ENCODE measurements at regions not wholly inside any gene's neighbourhood (a gene's known extent, or its start where the extent isn't known, plus 50 kb on each side); places are given as distances from the start of the nearest gene placed in this dataset.
A peak's percentile ranks its signal among the peaks of the same experiment; 100 is the strongest.

DNA sequence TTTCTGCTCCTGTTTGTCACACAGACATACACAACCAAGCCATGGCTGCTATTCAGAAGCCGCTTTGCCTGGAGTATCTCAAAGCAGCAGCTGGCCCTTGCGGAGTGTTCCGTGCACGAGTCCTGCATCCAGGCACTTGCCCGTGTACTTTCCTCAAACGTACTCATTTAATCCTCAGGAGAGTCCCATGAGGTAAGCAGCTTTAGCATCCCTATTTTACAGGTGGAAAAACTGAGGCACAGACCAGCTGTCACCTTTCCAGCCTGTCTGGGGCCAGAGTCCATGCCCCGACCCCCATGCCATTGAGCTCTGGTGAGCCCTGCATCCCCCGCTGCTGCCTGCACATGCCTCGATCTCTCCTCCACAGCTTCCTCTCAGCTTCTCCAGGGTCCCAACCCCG is 130.0 kb downstream of the ERMARD start:
- intact Hi-C loops (cut with DNase I): no loop called here
- TF ChIP-seq, protein P1, sequence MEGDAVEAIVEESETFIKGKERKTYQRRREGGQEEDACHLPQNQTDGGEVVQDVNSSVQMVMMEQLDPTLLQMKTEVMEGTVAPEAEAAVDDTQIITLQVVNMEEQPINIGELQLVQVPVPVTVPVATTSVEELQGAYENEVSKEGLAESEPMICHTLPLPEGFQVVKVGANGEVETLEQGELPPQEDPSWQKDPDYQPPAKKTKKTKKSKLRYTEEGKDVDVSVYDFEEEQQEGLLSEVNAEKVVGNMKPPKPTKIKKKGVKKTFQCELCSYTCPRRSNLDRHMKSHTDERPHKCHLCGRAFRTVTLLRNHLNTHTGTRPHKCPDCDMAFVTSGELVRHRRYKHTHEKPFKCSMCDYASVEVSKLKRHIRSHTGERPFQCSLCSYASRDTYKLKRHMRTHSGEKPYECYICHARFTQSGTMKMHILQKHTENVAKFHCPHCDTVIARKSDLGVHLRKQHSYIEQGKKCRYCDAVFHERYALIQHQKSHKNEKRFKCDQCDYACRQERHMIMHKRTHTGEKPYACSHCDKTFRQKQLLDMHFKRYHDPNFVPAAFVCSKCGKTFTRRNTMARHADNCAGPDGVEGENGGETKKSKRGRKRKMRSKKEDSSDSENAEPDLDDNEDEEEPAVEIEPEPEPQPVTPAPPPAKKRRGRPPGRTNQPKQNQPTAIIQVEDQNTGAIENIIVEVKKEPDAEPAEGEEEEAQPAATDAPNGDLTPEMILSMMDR (IDR thresholded peaks at IDR 0.05): no peak
- no peaks in the 10 kb centered on the region for H3K9me3 ChIP-seq
- no peaks in the 10 kb centered on the region for H3K36me3 ChIP-seq
- H3K4me1 ChIP-seq: no peaks in the 10 kb centered on the region
- DNase-seq (no peak), ATAC-seq (no peak)
- no peak overlapping the region for H3K27ac ChIP-seq
- H3K27me3 ChIP-seq: no peaks in the 10 kb centered on the region
- H3K4me3 ChIP-seq: no peak overlapping the region

DNA sequence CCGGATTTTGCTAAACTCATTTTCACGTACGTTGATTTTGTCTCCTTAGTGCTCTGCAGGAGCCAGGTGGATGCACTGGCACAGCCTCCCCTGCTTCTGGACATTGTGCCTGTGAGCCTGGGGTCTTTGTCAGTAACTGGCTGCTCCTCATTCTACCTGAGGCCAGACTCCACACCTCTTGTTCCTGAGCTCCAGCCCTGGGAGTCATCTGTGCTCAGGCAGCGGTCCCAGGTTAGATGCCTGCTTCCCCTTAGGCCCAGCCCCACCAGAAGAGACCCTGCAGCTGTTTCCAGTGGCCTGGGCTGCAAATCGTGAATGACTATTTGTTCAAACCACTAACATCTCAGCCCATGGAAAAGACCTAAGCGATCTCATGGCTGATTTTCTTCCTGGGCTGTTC is 129.1 kb downstream of the ERMARD start:
- DNase-seq (no peak), ATAC-seq (no peak)
- Histone ChIP-seq H3K36me3 (no peaks in the 10 kb centered on the region), H3K27me3 (no peaks in the 10 kb centered on the region), H3K9me3 (no peaks in the 10 kb centered on the region), H3K27ac (no peak overlapping the region), H3K4me1 (no peaks in the 10 kb centered on the region), H3K4me3 (no peak overlapping the region)
- intact Hi-C loops (cut with DNase I): no loop called here
- TF ChIP-seq, protein P1 (IDR thresholded peaks at IDR 0.05): no peak

DNA sequence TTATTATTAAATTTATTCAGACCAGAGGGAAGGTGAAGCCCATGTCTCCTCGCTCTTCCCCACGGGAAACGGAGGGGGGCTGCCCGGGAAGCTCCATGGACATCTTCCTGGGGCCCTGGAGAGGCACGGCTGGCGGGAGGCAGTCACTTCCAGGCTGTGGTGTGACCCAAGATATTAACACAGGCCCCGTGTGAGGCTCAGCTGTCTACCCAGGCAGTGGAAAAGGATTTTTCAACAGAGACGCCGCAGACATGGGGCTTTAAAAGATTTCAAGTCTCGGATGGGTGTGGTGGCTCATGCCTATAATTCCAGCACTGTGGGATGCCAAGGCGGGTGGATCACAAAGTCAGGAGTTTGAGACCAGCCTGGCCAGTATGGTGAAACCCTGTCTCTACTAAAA is 117.9 kb downstream of the ERMARD start:
- no peak for ATAC-seq
- intact Hi-C loops (cut with DNase I): no loop called here
- H3K27me3 ChIP-seq: no peaks in the 10 kb centered on the region

DNA sequence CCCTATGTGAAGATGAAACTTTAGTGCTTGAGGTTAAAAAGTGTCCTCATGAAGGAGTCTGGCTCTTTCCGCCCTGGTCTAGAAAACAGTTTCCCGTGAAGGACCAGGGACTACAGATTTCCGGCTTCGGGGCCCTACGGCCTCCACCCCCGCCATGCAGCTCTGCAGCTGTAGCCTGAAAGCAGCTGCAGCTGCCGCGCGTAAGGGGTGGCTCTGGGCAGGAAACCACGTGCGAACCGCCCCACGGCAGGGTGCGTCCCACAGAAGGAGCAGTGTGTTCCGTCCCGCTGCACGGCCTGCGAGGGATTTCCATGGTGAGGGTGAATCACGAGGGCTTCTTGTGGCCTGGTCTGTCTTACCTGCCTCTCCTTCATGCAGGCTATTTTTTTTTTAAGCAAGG is 117.0 kb downstream of the ERMARD start:
- intact Hi-C loops (cut with DNase I): no loop called here
- ATAC-seq: peak; percentile 78

More for the DNA sequence above, 117.9 kb downstream of the ERMARD start:
- Histone ChIP-seq H3K36me3 (no peaks in the 10 kb centered on the region), H3K9me3 (no peaks in the 10 kb centered on the region), H3K4me1 (no peaks in the 10 kb centered on the region), H3K27ac (no peak overlapping the region), H3K4me3 (no peak overlapping the region)
- peak; percentile 22 for DNase-seq
- TF ChIP-seq, protein P1 (IDR thresholded peaks at IDR 0.05): no peak

DNA sequence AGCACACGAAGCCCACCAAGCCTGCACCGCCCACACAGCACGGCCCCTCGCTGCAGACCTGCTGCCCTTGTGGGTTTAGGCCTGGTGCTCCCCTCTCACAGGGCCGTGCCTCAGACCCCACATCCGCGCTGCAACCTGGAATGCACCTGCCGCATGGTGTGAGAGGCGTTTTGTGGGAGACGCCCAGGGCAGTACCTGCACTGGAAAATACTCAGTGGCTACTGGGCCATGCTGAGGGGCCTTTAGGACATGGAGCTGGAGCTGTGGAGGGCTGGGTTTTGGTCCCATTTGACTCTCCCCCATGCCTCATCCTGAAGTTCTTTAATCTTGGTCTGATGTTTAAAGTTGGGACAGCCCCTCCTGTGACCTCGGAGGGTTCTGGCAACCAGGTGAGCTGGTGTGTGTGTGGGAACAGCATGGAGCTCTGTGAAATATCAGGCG is 116.3 kb downstream of the ERMARD start:
- Histone ChIP-seq H3K9me3 (no peaks in the 10 kb centered on the region), H3K4me1 (no peaks in the 10 kb centered on the region), H3K27me3 (no peaks in the 10 kb centered on the region), H3K27ac (no peak overlapping the region), H3K4me3 (no peak overlapping the region), H3K36me3 (no peaks in the 10 kb centered on the region)
- TF ChIP-seq, protein P1 (IDR thresholded peaks at IDR 0.05): no peak
- ATAC-seq: no peak
- intact Hi-C loops (cut with DNase I): no loop called here
- DNase-seq: no peak

More for the DNA sequence above, 117.0 kb downstream of the ERMARD start:
- peak; percentile 70 for DNase-seq
- no peaks in the 10 kb centered on the region for H3K27me3 ChIP-seq
- no peaks in the 10 kb centered on the region for H3K36me3 ChIP-seq
- no peak overlapping the region for H3K4me3 ChIP-seq
- no peak overlapping the region for H3K27ac ChIP-seq
- TF ChIP-seq, protein P1 (IDR thresholded peaks at IDR 0.05): no peak
- H3K9me3 ChIP-seq: no peaks in the 10 kb centered on the region
- H3K4me1 ChIP-seq: no peaks in the 10 kb centered on the region

Data from upper lobe of right lung (tissue), 1 donor.